Islet precursor cell (in vitro differentiated cells): ENCODE measurements at regions not wholly inside any gene's neighbourhood (a gene's known extent, or its start where the extent isn't known, plus 50 kb on each side); places are given as distances from the start of the nearest gene placed in this dataset.

ENCODE experiments used
- DNase-seq: peaks from one replicate; pipeline ENCODE4 v3.0.0-alpha.2; 2018

DNA sequence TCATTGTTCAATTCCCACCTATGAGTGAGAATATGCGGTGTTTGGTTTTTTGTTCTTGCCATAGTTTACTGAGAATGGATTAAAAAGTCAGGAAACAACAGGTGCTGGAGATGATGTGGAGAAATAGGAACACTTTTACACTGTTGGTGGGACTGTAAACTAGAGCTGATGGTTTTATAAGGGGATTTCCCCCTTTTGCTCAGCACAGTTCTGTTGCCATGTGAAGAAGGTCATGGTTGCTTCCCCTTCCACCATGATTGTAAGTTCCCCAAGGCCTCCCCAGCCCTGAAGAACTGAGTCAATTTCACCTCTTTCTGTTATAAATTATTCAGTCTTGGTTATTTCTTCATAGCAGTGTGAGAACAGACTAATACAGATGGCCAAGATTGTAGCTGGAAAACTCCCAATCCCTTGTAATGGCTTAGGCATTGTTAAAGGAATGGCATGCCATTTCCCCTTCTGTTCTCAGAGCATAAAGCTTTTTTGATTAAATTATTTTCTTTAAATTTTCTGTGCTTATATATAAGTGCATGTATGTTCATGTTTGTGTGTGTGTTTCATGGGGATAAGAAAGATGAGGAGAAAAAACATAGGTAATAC is 144.8 kb downstream of the BACH1 start:
- no peak for DNase-seq

DNA sequence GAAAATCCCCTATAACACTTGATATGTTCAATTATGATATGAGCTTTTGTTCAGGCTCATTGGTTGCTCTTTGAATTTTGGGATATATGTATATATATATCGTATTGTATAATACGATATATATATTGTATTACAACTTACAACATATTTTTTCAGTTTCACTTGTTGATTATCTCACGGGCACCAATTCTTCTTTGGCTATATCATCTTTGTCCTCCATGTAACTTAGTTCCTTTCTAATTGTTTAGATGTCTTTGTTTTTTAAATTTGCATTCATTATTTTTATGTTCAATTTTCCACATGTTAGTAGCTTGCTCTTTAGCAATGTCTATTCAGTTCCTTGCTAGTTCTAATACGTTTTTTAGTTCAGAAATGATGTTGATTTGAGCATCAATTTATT is 150.0 kb downstream of the BACH1 start:
- no peak for DNase-seq

DNA sequence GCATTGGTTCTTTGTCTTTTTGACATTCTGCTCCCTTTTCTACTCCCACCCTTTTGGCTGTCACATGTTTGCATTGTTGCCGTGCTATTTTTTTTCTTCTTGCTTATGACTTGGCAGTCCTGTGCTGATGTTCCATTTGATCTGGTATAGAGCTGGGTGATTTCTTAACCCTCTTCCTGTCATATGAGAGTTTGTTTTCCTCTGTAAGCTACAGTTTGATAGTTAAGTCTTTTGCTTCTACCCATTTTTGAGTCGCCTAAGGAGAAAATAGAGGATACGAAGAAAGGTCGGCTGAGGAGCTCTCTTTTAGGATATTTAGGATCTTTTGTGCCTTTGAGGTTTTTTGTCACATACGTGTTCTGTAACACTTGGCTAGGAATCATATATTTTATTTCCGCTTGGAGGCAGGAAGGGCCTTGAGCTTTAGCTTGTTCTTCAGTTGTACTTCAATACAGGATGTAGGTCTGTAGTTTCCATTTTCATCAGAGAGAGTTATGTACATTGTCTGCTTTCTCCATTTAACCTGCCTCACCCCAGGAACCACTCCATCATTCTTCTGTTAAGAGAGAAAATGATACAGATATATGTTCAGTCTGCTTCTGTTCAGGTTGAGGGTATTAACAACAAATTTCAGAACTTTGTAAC is 150.7 kb downstream of the BACH1 start:
- no peak for DNase-seq

DNA sequence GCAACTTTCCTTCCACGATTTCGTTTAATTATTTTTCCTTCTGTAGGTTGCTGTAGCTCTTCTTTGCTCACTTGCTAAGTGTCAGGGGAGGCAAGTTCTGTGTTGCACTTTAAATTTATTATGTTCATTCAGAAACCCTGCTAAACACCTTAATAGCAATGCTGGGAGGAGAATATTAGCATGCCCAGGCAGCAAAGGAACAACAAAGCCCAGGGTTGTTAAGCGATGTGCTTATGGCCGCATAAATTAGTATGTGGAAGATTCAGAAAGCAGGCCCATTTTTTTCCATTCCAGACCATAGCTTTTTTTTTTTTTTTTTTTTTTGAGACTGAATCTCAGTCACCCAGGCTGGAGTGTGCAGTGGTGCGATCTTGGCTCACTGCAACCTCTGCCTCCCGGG is 151.3 kb downstream of the BACH1 start:
- DNase-seq: no peak

DNA sequence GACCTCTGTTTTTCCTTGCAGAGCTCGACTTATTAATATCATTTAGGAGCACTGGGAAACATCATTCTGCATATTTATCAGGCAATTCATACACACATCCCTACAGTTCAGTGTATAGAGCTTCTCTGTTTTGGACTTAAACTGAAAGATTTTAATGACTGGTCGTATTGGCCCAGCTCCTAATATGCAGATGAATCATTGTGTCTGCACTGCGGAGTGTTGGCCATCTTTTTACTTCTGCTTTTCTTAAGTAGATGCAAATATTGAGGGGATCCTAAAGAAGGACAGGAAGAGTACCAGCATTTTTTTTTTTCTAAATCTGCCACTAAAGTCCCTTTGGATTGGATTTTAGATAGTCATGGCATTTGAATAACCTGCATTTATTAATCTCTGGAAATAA is 154.8 kb downstream of the BACH1 start:
- DNase-seq: no peak

DNA sequence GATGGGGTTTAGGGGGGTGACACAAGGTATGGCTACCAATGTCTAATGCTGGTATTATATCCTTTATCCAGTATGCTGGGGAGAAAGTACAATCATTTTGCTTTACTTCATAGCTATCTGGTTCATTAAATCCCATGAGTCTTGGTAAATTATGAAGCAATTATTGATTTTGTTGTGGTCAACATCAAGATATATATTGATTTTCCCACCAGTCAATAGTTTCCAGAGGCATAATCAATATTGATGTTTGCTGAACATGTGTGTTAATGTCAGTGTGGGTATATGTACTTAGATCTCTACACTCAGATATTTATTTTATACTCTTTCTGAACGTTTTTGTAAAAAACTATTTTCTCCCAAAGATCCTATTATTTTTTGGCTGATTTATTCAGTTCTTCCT is 155.5 kb downstream of the BACH1 start:
- DNase-seq: no peak

DNA sequence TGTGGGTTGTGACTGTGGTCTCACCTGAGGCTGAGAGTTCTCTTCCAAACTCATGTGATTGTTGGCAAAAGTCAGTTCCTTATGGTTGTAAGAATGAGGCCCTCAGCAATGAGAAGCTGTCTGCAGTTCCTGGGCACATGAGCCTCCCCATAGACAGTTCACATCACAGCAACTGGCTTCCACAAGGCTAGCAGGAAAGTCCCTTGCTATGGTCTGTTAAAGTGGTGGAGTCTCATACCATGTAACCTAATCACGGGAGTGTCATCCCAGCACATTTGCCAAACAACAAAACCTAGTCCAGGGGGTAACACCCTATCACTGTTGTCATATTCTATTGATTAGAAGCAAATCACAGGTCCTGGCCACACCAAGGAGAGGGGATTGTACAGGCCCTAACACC is 163.8 kb downstream of the BACH1 start:
- DNase-seq: no peak

DNA sequence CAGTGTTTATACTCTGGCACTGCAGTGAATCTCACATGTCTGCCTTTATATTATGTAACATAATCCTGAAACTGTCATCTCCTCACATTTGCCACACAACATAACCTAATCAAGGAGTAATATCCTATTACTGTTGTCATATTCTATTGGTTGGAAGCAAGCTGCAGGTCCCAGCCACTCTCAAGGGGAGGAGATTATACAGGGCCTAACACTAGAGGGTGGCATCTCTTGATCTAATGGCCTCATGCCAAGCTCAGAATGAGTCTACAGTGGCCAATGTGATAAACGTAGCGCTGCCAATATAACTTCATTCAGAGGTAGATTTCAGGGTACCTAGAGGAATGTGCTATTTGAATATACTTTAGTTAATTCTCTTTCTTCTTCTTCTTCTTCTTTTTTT is 166.8 kb downstream of the BACH1 start:
- DNase-seq: no peak

DNA sequence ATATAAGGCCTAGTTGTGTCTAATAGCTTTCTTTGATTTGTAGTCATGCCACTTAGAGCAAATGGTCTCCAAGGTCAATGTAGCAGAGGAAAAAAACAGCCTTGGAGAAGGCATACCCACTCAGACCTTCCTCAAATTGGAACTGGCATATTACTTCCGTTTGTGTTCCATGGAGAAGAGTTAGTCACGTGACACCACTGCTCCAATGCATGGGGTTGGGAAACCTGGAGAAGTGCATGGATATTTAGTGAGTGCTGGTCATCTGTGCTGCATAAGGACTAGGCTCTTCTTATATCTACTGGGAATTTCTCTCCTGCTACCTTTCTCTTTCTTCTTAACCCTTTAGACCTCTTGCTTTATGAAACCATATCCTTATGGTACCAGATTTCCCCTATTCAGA is 167.8 kb downstream of the BACH1 start:
- no peak for DNase-seq

DNA sequence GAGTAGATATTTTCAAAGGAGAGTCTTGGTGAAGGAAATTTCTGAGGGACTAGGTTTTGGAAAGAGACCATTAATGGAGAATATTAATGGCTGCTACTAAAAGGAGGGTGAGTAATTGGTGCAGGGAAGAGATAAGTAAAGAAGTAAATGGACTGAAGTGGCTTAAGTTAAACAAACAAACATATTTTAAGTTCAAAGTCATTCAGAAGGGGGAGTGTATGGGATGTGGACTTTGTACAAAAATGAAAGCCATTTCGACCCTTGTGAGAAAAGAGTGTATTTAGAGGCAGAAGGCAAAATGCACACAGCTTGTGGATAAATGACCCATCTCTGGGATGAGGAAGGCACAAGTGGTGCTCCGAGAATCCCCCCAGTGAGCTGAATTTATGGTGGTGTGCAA is 171.7 kb downstream of the BACH1 start:
- no peak for DNase-seq

DNA sequence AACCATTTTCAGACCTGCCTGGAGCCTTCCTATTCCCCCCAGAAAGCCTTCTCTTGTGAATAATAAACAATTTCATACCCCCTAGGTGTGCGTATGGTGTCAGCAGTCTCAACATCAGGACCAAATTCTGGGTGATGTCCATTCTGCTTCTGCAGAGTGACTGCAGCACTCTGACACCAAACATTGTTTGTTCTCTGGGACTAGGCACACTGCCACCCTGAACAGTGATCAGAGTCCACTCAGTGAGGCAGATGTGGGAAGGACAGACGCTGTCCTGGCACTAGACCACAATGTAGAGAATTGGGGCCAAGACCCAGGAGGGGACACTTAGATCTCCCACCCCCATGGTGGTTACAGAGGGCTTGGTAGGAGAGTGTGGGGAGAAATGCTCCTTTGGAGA is 175.1 kb downstream of the BACH1 start:
- DNase-seq: no peak

DNA sequence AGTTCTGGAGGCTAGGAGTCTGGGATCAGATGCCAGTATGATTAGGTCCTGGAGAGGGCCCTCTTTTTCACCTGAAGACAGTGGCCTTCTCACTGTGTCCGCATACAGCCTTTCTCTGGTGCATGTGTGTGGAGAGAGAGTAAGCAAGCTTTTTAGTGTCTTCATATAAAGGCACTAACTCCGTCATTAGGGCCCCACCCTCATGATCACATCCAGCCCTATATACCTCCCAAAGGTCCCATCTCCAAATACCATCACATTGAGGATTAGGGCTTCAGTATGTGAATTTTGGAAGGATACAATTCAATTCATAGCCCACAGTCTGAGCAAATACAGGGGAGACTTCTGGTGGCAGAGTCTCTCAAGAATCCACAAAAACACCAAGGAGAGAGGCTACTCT is 176.6 kb downstream of the BACH1 start:
- no peak for DNase-seq

DNA sequence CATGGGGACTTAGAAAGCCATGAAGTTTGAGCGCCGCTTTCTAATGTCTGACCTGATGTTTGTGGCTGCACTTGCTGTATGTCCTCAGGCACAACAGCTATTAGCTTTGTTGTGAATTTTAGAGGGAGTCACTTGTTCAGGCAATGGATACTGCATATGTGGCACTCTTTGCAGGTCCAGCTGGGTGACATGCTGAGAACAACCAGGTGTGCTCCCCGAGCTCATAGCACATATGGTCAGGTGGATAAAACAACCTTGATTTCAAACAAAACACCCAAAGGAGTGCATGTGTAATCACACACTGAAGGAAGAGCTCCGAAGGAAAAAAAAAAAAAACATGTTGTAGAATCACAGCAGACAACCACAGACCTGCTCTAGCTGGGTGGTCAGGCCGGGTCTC is 178.6 kb downstream of the BACH1 start:
- no peak for DNase-seq

DNA sequence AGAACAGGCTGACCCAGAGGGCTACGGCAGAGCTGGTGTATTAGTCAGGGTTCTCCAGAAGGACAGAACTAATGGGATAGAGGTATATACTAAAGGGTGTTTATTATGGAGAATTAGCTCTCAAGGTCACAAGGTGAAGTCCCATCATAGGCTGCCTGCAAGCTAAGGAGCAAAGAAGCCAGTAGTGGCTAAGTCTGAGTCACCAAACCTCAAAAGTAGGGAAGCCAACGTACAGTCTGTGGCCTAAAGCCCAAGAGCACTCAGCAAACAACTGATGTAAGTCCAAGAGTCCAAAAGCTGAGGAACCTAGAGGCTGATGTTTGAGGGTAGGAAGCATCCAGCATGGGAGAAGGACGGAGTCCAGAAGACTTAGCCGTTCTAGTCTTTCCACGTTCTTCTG is 179.2 kb downstream of the BACH1 start:
- DNase-seq: no peak

DNA sequence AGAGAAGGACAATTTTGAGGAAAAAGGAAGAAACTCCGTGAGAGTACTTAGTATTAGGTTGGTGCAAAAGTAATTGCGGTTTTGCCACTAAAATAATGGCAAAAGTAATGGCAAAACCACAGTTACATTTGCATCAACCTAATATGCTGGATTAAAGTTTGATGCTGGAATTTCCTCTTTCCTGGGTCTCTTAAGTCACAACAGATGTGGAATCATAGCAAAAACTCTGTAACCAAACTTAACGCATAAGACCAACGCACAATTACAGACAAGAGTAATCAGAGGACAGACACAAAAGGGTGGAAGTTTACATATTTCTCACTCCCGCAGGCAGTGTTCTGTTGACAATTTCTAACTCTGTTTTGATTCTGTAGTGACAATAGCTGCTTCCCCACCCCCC is 182.4 kb downstream of the BACH1 start:
- no peak for DNase-seq

DNA sequence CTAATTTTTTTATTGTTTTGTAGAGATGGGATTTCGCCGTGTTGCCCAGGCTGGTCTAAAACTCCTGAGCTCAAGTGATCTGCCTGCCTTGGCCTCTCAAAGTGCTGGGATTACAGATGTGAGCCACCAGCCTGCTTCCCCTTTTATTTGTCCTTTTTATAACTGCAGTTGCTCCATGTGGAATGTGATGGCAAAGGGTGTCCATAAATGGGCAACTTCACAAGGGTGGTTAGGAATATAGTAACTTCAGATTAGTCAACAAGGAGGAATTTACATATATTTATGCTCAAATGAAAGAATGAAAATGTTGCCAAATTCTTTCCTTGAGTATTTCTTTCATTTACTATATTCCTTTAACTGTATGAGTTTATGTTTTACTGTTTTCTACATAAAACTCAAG is 182.9 kb downstream of the BACH1 start:
- DNase-seq: no peak

DNA sequence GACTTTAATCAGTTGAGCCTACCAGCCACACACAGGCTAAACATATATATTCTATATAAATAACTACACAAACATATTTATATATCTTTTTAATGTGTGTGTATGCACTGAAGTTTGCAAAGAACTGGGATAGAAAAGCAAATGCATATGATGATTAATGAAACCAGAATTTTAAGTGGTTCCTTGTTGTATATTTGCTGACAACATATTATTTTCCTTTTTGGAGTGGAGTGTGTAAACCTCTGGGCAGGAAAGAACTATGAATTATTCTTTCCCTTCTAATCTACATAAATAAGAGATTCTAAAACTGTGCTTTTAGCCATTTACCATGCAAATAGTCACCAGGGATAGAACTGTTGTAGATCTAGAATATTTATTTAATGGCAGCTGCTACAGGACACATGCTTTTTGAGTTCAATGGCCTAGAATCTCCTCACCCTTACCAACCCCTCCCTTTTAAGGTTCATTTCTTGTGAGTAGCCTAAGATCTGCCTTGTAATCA is 187.6 kb downstream of the BACH1 start:
- DNase-seq: no peak
